OCI-LY1 (cell line): ENCODE measurements at regions not wholly inside any gene's neighbourhood (a gene's known extent, or its start where the extent isn't known, plus 50 kb on each side); places are given as distances from the start of the nearest gene placed in this dataset.

Experiments
- H2AFZ ChIP-seq: fragments of 200-600 bp; sonication (generic), shearing (Covaris generic); 2 replicates; pipeline ENCODE4 v1.6.0; 2014; ENCODE audit warnings: antibody characterized with exemption, mild to moderate bottlenecking, low read length
- H3F3A ChIP-seq: fragments of 200-600 bp; sonication (generic), shearing (Covaris generic); 2 replicates; pipeline ENCODE4 v1.6.0; 2014; ENCODE audit warnings: mild to moderate bottlenecking, antibody characterized with exemption, low read length, moderate library complexity; ENCODE audit not compliant: insufficient read depth
- H3K27ac ChIP-seq: fragments of 200-600 bp; sonication (generic); 2 replicates; pipeline ENCODE4 v1.5.1; 2014; ENCODE audit warnings: low read length, mixed run types, mild to moderate bottlenecking, low read depth; ENCODE audit not compliant: poor library complexity, severe bottlenecking
- H3K27me3 ChIP-seq: fragments of 200-600 bp; sonication (generic); 2 replicates; pipeline ENCODE4 v1.6.0; 2014; ENCODE audit warnings: antibody characterized with exemption, mild to moderate bottlenecking, low read length, moderate library complexity; ENCODE audit not compliant: insufficient read depth
- H3K36me3 ChIP-seq: fragments of 200-600 bp; sonication (generic); 2 replicates; pipeline ENCODE4 v1.6.1; 2014; ENCODE audit warnings: mild to moderate bottlenecking, antibody characterized with exemption, low read length, moderate library complexity, mixed read lengths; ENCODE audit not compliant: insufficient read depth
- H3K4me1 ChIP-seq: fragments of 200-600 bp; sonication (generic); 2 replicates; pipeline ENCODE4 v1.5.1; 2014; ENCODE audit warnings: mild to moderate bottlenecking, low read length, moderate library complexity; ENCODE audit not compliant: insufficient read depth, severe bottlenecking
- H3K4me2 ChIP-seq: fragments of 200-600 bp; sonication (generic), shearing (Covaris generic); 2 replicates; pipeline ENCODE4 v1.6.1; 2014; ENCODE audit warnings: low read length
- H3K4me3 ChIP-seq: fragments of 200-600 bp; sonication (generic); 2 replicates; pipeline ENCODE4 v1.5.1; 2014; ENCODE audit warnings: low read length, low read depth, mild to moderate bottlenecking, mixed read lengths; ENCODE audit not compliant: poor library complexity, severe bottlenecking
- H3K79me2 ChIP-seq: fragments of 200-600 bp; shearing (Covaris generic); 2 replicates; pipeline ENCODE4 v1.6.1; 2016; ENCODE audit warnings: mixed run types, low read length, mixed read lengths; ENCODE audit not compliant: insufficient read depth
- H3K9ac ChIP-seq: fragments of 200-600 bp; sonication (generic), shearing (Covaris generic); 2 replicates; pipeline ENCODE4 v1.6.1; 2014; ENCODE audit warnings: mild to moderate bottlenecking, low read length, mixed read lengths
- H3K9me2 ChIP-seq: fragments of 200-600 bp; sonication (generic), shearing (Covaris generic); 2 replicates; pipeline ENCODE4 v1.6.1; 2014; ENCODE audit warnings: low read depth, mild to moderate bottlenecking, low read length, mixed read lengths
- H3K9me3 ChIP-seq: fragments of 200-600 bp; shearing (Covaris generic); 2 replicates; pipeline ENCODE4 v1.6.1; 2014; ENCODE audit warnings: low read length, mixed read lengths
- H4K20me1 ChIP-seq: fragments of 200-600 bp; sonication (generic), shearing (Covaris generic); 2 replicates; pipeline ENCODE4 v1.6.0; 2016; ENCODE audit warnings: mild to moderate bottlenecking, low read length; ENCODE audit not compliant: insufficient read depth
- EZH2 ChIP-seq: fragments of 200-600 bp; sonication (generic), shearing (Covaris generic); IDR thresholded peaks from 2 replicates; pipeline ENCODE4 v1.8.0; 2017; ENCODE audit warnings: borderline replicate concordance, mixed run types, mild to moderate bottlenecking, antibody characterized with exemption, low read length, moderate library complexity, mixed read lengths
- TF ChIP-seq, protein P1 (sequence below): fragments of 200-600 bp; sonication (generic), shearing (Covaris generic); IDR thresholded peaks from 2 replicates; pipeline ENCODE4 v1.5.1; 2017; ENCODE audit warnings: mild to moderate bottlenecking, antibody characterized with exemption, low read length, moderate library complexity, mixed read lengths

DNA sequence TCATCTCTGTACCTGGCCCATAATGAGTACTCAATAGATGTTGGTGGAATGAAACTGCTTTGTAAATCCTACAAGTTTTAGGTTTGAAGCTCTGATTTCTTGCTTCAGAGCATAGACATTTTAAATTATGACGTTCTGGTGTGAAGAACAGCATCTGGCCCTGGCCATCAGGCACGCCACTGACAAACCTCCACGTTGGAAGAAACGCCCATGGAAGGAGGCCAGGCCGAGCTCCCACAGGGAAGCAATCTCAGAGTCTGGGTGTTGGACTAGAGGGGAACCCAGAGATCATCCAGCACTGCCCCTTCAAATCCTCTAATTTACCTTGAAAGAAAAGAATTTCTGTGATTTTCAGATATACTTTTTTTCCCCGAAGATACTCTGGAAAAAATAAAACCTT is 328.1 kb upstream of the RGMA start:
- no peak overlapping the region for H3K9ac ChIP-seq
- no peaks in the 10 kb centered on the region for H3K36me3 ChIP-seq
- no peaks in the 10 kb centered on the region for H3K9me2 ChIP-seq
- H2AFZ ChIP-seq = no peak overlapping the region
- no peaks in the 10 kb centered on the region for H3K9me3 ChIP-seq
- H3K4me2 ChIP-seq = no peak overlapping the region
- no peaks in the 10 kb centered on the region for H4K20me1 ChIP-seq
- H3K79me2 ChIP-seq = no peaks in the 10 kb centered on the region
- H3F3A ChIP-seq = no peaks in the 10 kb centered on the region
- no peak overlapping the region for H3K4me3 ChIP-seq
- no peak overlapping the region for H3K27ac ChIP-seq
- no peaks in the 10 kb centered on the region for H3K27me3 ChIP-seq
- no peaks in the 10 kb centered on the region for H3K4me1 ChIP-seq
- no peak for TF ChIP-seq EZH2
- TF ChIP-seq, protein P1, sequence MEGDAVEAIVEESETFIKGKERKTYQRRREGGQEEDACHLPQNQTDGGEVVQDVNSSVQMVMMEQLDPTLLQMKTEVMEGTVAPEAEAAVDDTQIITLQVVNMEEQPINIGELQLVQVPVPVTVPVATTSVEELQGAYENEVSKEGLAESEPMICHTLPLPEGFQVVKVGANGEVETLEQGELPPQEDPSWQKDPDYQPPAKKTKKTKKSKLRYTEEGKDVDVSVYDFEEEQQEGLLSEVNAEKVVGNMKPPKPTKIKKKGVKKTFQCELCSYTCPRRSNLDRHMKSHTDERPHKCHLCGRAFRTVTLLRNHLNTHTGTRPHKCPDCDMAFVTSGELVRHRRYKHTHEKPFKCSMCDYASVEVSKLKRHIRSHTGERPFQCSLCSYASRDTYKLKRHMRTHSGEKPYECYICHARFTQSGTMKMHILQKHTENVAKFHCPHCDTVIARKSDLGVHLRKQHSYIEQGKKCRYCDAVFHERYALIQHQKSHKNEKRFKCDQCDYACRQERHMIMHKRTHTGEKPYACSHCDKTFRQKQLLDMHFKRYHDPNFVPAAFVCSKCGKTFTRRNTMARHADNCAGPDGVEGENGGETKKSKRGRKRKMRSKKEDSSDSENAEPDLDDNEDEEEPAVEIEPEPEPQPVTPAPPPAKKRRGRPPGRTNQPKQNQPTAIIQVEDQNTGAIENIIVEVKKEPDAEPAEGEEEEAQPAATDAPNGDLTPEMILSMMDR = no peak

DNA sequence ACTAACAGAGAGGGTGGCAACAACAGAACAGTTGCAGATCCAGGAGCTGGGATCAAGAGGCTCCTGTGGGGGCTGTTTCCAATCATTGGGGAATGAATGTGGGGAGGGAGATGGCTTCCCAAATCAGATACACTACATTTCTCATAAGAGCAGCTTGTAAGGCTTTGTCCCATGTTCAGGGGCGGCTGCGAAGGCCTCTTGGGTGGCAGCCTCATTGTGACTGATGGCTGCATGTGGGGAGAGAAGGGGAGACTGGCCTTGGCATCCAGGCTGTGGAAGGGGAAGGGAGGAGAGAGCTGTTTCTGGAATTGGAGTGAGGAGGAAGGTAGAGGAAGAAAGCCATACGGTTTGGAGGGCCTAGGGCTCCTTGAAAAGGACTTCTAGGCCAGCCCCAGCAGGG is 326.6 kb upstream of the RGMA start:
- Histone ChIP-seq H3K9me2 (no peaks in the 10 kb centered on the region), H3K9me3 (no peaks in the 10 kb centered on the region), H3K4me2 (no peak overlapping the region), H3F3A (no peaks in the 10 kb centered on the region), H3K9ac (no peak overlapping the region), H3K4me1 (no peaks in the 10 kb centered on the region), H2AFZ (no peak overlapping the region), H3K36me3 (no peaks in the 10 kb centered on the region), H3K27me3 (no peaks in the 10 kb centered on the region), H3K79me2 (no peaks in the 10 kb centered on the region), H3K27ac (no peak overlapping the region), H3K4me3 (no peak overlapping the region), H4K20me1 (no peaks in the 10 kb centered on the region)
- TF ChIP-seq, protein P1 = no peak
- no peak for TF ChIP-seq EZH2

DNA sequence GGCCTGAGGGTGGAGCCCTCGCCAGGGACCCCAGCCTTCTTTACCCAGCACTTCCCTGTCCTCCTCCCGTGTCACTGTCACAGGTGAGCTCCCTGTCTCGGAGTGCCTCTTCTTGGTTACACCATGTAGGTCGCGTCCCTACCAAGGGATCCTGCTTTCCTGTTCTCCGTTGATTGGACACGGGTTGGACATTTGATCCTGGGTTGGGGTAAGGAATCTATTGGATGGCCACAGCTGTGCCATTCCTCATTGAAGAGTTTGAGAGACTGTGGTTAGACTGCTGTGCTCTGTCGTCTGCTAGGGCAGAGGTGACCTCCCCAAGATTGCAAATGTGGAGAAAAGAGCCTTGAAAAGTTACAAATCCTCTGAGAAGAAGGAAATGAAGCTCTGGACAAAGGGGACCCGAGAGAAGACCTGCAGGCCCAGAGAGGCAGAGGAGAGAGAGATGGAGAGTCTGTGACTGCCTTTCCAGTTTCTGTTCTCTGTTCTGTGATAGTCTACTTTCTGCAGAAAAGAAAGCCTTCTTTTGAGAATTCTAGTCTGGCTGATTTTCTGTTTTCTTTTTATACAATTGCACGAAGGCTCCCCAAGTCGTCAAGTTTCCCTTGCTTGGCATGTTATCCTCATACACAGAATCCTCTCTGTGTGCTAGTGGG is 325.7 kb upstream of the RGMA start:
- TF ChIP-seq EZH2 = no peak
- TF ChIP-seq, protein P1 = no peak
- Histone ChIP-seq H3K9me3 (no peaks in the 10 kb centered on the region), H3K79me2 (no peaks in the 10 kb centered on the region), H4K20me1 (no peaks in the 10 kb centered on the region), H3K9me2 (no peaks in the 10 kb centered on the region), H3K4me1 (no peaks in the 10 kb centered on the region), H3K27me3 (no peaks in the 10 kb centered on the region), H2AFZ (no peak overlapping the region), H3K9ac (no peak overlapping the region), H3K4me2 (no peak overlapping the region), H3K4me3 (no peak overlapping the region), H3K36me3 (no peaks in the 10 kb centered on the region), H3K27ac (no peak overlapping the region), H3F3A (no peaks in the 10 kb centered on the region)
